Hepatocyte (in vitro differentiated cells): ENCODE measurements at regions not wholly inside any gene's neighbourhood (a gene's known extent, or its start where the extent isn't known, plus 50 kb on each side); places are given as distances from the start of the nearest gene placed in this dataset.

Experiments used
- DNase-seq: peaks from one replicate; pipeline ENCODE4 v3.0.0-alpha.2; 2016; ENCODE audit warnings: low spot score
- H2AFZ ChIP-seq: fragments of 200-600 bp; sonication (generic); 2 replicates; pipeline ENCODE4 v1.6.0; 2016; ENCODE audit warnings: antibody characterized with exemption, mild to moderate bottlenecking
- H3K27ac ChIP-seq: fragments of 200-600 bp; sonication (generic); 2 replicates; pipeline ENCODE4 v1.5.1; 2016; ENCODE audit warnings: mild to moderate bottlenecking
- H3K27me3 ChIP-seq: fragments of 200-600 bp; sonication (generic); 2 replicates; pipeline ENCODE4 v1.6.1; 2016
- H3K36me3 ChIP-seq: fragments of 200-600 bp; sonication (generic); replicated peaks from 2 replicates; pipeline ENCODE4 v1.5.1; 2016; ENCODE audit warnings: low read depth; ENCODE audit not compliant: insufficient read depth
- H3K4me1 ChIP-seq: fragments of 200-600 bp; sonication (generic); 2 replicates; pipeline ENCODE4 v1.5.1; 2016; ENCODE audit warnings: mild to moderate bottlenecking, moderate library complexity; ENCODE audit not compliant: insufficient read depth
- H3K4me2 ChIP-seq: fragments of 200-600 bp; sonication (generic); 2 replicates; pipeline ENCODE4 v1.6.0; 2016
- H3K4me3 ChIP-seq: fragments of 200-600 bp; sonication (generic); 2 replicates; pipeline ENCODE4 v1.5.1; 2016; ENCODE audit warnings: mild to moderate bottlenecking
- H3K79me2 ChIP-seq: fragments of 200-600 bp; sonication (generic); 2 replicates; pipeline ENCODE4 v1.6.0; 2017; ENCODE audit warnings: mild to moderate bottlenecking
- H3K9me2 ChIP-seq: fragments of 200-600 bp; sonication (generic); replicated peaks from 2 replicates; pipeline ENCODE4 v1.6.0; 2017; ENCODE audit warnings: mild to moderate bottlenecking; ENCODE audit not compliant: insufficient read depth
- H3K9me3 ChIP-seq: fragments of 200-600 bp; sonication (generic); 2 replicates; pipeline ENCODE4 v1.5.1; 2016; ENCODE audit warnings: low read depth, mild to moderate bottlenecking
- H4K20me1 ChIP-seq: fragments of 200-600 bp; sonication (generic); 2 replicates; pipeline ENCODE4 v1.6.0; 2016; ENCODE audit warnings: mild to moderate bottlenecking; ENCODE audit not compliant: insufficient read depth, poor library complexity, severe bottlenecking
- EZH2 ChIP-seq: fragments of 200-600 bp; sonication (generic); IDR thresholded peaks from 2 replicates; pipeline ENCODE4 v1.6.1; 2016; ENCODE audit warnings: antibody characterized with exemption, mild to moderate bottlenecking, borderline replicate concordance
- EZH2phosphoT487 ChIP-seq: fragments of 200-600 bp; sonication (generic); IDR thresholded peaks from one replicate; pipeline ENCODE4 v1.6.1; 2018; ENCODE audit warnings: antibody characterized with exemption, mild to moderate bottlenecking, low read depth, moderate library complexity; ENCODE audit not compliant: unreplicated experiment, severe bottlenecking
- WGBS: methylation state at CpG from one replicate; pipeline ENCODE4 v1.1.6; 2016; ENCODE audit warnings: low lambda C conversion rate; ENCODE audit errors: missing lambda C conversion rate; 5-methylcytosine and 5-hydroxymethylcytosine counted together
- TF ChIP-seq, protein P1 (sequence below): fragments of 200-600 bp; sonication (generic); IDR thresholded peaks from 2 replicates; pipeline ENCODE4 v1.5.1; 2016; ENCODE audit warnings: antibody characterized with exemption, mild to moderate bottlenecking; ENCODE audit not compliant: poor library complexity

DNA sequence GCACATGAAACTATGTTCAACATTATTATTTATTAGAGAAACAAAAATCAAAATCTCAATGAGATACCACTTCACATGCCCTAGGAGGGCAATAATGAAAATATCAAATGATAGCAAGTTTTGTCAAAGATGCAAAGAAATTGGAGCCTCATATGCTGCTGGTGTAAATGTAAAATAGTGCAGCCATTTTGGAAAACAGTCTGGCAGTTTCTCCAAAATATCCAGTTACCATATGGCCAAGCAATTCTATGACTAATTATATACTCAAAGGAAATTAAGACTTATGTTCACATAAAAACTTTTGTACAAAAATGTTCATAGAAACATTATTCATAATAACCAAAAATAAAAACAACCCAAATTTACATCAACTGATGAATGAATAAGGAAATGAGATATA lies 313.6 kb upstream of the LMO3 start:
- Histone ChIP-seq H3K4me3 (no peak overlapping the region), H3K4me1 (no peaks in the 10 kb centered on the region), H3K9me2 (no peaks in the 10 kb centered on the region), H3K27me3 (no peaks in the 10 kb centered on the region), H3K4me2 (no peak overlapping the region), H3K79me2 (no peaks in the 10 kb centered on the region), H3K27ac (no peak overlapping the region), H3K36me3 (no peaks in the 10 kb centered on the region), H4K20me1 (no peaks in the 10 kb centered on the region), H3K9me3 (no peaks in the 10 kb centered on the region), H2AFZ (no peak overlapping the region)
- TF ChIP-seq EZH2 (no peak), EZH2phosphoT487 (no peak)
- TF ChIP-seq, protein P1, sequence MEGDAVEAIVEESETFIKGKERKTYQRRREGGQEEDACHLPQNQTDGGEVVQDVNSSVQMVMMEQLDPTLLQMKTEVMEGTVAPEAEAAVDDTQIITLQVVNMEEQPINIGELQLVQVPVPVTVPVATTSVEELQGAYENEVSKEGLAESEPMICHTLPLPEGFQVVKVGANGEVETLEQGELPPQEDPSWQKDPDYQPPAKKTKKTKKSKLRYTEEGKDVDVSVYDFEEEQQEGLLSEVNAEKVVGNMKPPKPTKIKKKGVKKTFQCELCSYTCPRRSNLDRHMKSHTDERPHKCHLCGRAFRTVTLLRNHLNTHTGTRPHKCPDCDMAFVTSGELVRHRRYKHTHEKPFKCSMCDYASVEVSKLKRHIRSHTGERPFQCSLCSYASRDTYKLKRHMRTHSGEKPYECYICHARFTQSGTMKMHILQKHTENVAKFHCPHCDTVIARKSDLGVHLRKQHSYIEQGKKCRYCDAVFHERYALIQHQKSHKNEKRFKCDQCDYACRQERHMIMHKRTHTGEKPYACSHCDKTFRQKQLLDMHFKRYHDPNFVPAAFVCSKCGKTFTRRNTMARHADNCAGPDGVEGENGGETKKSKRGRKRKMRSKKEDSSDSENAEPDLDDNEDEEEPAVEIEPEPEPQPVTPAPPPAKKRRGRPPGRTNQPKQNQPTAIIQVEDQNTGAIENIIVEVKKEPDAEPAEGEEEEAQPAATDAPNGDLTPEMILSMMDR, result no peak
- DNase-seq, result no peak

DNA sequence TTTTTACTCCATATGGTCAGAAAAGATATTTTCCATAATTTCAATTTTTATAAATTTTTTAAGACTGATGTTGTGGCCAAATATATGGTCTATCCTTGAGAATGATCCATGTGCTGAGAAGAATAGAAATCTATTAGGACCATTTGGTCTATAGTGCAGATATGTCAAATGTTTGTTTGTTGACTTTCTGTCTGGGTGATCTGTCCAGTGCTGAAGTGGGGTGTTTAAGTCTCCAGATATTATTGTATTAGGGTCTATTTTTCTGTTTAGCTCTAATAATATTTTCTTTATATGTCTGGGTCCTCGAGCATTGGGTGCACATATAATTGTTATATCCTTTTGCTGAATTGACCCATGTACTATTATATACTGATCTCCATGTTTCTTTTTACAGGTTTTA lies 308.9 kb upstream of the LMO3 start:
- H3K27ac ChIP-seq, result no peak overlapping the region
- no peaks in the 10 kb centered on the region for H3K27me3 ChIP-seq
- TF ChIP-seq EZH2phosphoT487, result no peak
- TF ChIP-seq, protein P1, result no peak
- TF ChIP-seq EZH2, result no peak
- WGBS, result 73% methylated on average over 1 of the region's 1 CpG
- DNase-seq, result no peak
- H3K36me3 ChIP-seq, result no peaks in the 10 kb centered on the region
- no peaks in the 10 kb centered on the region for H3K9me2 ChIP-seq
- H2AFZ ChIP-seq, result no peak overlapping the region
- no peaks in the 10 kb centered on the region for H3K4me1 ChIP-seq
- no peak overlapping the region for H3K4me2 ChIP-seq
- H3K79me2 ChIP-seq, result no peaks in the 10 kb centered on the region
- H4K20me1 ChIP-seq, result no peaks in the 10 kb centered on the region
- H3K4me3 ChIP-seq, result no peak overlapping the region
- no peaks in the 10 kb centered on the region for H3K9me3 ChIP-seq

DNA sequence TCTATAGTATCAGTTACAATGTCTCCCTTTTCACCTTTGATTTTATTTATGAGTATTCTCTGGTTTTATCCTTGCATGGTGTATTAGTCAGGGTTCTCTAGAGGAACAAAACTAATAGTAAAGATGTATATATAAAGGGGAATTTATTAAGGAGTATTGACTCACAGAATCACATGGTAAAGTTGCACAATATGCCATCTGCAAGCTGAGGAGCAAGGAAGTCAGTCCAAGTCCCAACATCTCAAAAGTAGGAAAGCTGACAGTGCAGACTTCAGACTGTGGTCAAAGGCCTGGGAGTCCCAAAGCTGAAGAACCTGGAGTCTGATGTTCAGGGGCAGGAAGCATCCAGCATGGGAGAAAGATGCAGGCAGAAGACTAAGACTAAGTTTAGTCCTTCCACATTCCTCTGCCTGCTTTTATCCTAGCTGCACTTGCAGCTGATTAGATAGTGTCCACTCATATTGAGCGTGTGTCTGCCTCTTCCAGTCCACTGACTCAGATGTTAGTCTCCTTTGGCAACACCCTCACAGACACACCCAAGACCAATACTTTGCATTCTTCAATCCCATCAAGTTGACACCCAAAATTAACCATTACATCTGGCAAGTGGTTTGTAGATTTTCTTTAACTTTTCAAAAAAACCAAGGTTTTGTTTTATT lies 308.0 kb upstream of the LMO3 start:
- DNase-seq, result no peak
- Histone ChIP-seq H3K4me3 (no peak overlapping the region), H3K27me3 (no peaks in the 10 kb centered on the region), H3K4me2 (no peak overlapping the region), H3K9me3 (no peaks in the 10 kb centered on the region), H3K4me1 (no peaks in the 10 kb centered on the region), H4K20me1 (no peaks in the 10 kb centered on the region), H3K79me2 (no peaks in the 10 kb centered on the region), H2AFZ (no peak overlapping the region), H3K9me2 (no peaks in the 10 kb centered on the region), H3K36me3 (no peaks in the 10 kb centered on the region), H3K27ac (no peak overlapping the region)
- TF ChIP-seq EZH2 (no peak), EZH2phosphoT487 (no peak)
- TF ChIP-seq, protein P1, result no peak
- WGBS, result 59% methylated on average over 1 of the region's 1 CpG

DNA sequence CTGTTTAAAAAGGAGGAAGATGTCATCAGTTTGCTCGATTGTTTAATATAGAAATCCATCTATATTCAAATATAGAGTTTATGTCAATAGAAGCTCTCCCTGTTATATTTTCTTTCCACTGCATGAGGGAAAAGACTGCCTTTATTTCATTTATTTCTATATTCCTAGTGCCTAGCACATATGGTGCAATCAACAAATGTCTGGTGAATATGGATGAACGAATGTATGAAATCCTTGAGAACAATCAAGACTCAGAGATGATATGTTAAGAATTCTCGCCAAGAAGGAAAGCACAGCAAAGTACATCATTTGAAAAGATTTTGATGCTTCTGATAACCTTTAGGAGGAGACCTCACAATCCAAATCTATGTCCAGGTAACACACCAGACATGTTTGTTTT lies 296.0 kb upstream of the LMO3 start:
- H3K4me1 ChIP-seq, result no peaks in the 10 kb centered on the region
- H4K20me1 ChIP-seq, result no peaks in the 10 kb centered on the region
- no peak overlapping the region for H3K27ac ChIP-seq
- 76% methylated on average over 3 of the region's 3 CpGs for WGBS
- DNase-seq, result no peak
- no peaks in the 10 kb centered on the region for H3K27me3 ChIP-seq
- H2AFZ ChIP-seq, result no peak overlapping the region
- no peak overlapping the region for H3K4me3 ChIP-seq
- H3K79me2 ChIP-seq, result no peaks in the 10 kb centered on the region
- H3K4me2 ChIP-seq, result no peak overlapping the region
- H3K36me3 ChIP-seq, result no peaks in the 10 kb centered on the region
- H3K9me3 ChIP-seq, result no peaks in the 10 kb centered on the region
- TF ChIP-seq EZH2, result no peak
- TF ChIP-seq EZH2phosphoT487, result no peak
- H3K9me2 ChIP-seq, result no peaks in the 10 kb centered on the region
